HCT116 (cell line): ENCODE measurements at regions not wholly inside any gene's neighbourhood (a gene's known extent, or its start where the extent isn't known, plus 50 kb on each side); places are given as distances from the start of the nearest gene placed in this dataset.

ENCODE experiments used
- ATAC-seq: fragments of 200-7000 bp; cut with Tn5 transposase; 2 replicates; pipeline ENCODE4 v1.9.1; 2020; ENCODE audit warnings: mild to moderate bottlenecking, moderate library complexity
- BruUV-seq: library from RNA; stranded (reverse); fragments of 400-500 nt; replicated peaks from 2 replicates; lab custom pipeline; 2021; lab: Mats Ljungman, UMichigan
- CTCF ChIA-PET: fragments of 300-600 bp; sonication (Branson Sonifier 250); formaldehyde crosslinking; loops from one replicate; lab custom pipeline; 2021; ENCODE audit warnings: antibody characterized with exemption; lab: Charles Lee
- POLR2A ChIA-PET: fragments of 300-600, 350-600 bp; sonication (Branson Sonifier 250); formaldehyde crosslinking; loops from one replicate; lab custom pipeline; 2021; ENCODE audit warnings: antibody characterized with exemption; lab: Charles Lee
- RAD21 ChIA-PET, 2 experiments: fragments of 300-600 bp; sonication (Branson Sonifier 250); formaldehyde crosslinking; loops; one replicate each; lab custom pipeline; 2023; ENCODE audit warnings: low total read pairs in 2 of 2; ENCODE audit not compliant: uncharacterized antibody in 2 of 2, unreplicated experiment in 2 of 2, low non-redundant PET in 1 of 2; lab: Charles Lee
- DNase-seq: peaks from one replicate; pipeline ENCODE4 v3.0.0-alpha.2; 2010; ENCODE audit warnings: low read depth, low spot score
- H2AFZ ChIP-seq: fragments of 200-600 bp; shearing (Covaris generic), sonication (generic); 2 replicates; pipeline ENCODE4 v1.6.1; 2017; ENCODE audit warnings: low read depth, mixed run types, mixed read lengths, antibody characterized with exemption, low read length; ENCODE audit not compliant: poor library complexity, severe bottlenecking
- H3K27ac ChIP-seq: 2 replicates; pipeline ENCODE4 v1.5.1; 2012; ENCODE audit warnings: low read depth, low read length
- H3K27me3 ChIP-seq: fragments of 200-600 bp; sonication (generic); 2 replicates; pipeline ENCODE4 v1.6.1; 2016; ENCODE audit warnings: mixed run types, low read length, mixed read lengths; ENCODE audit not compliant: insufficient read depth
- H3K36me3 ChIP-seq, 2 experiments: fragments of 200-500 bp in 1 of 2; fragments of 200-600 bp in 1 of 2; sonication (Bioruptor generic) in 1 of 2; sonication (generic) in 1 of 2; 2 replicates each; pipeline versions ENCODE4 v1.5.1 to v1.6.1; 2014 to 2016; ENCODE audit warnings: low read length in 2 of 2, inconsistent platforms in 1 of 2, mixed read lengths in 1 of 2, mixed run types in 1 of 2; ENCODE audit not compliant: insufficient read depth in 2 of 2, control insufficient read depth in 1 of 2
- H3K4me1 ChIP-seq, 2 experiments: fragments of 200-600 bp in 1 of 2; sonication (generic) in 1 of 2; 2 replicates each; pipeline versions ENCODE4 v1.5.1 to v1.6.1; 2012 to 2017; ENCODE audit warnings: low read length in 2 of 2, inconsistent platforms in 1 of 2, mild to moderate bottlenecking in 1 of 2, mixed read lengths in 1 of 2, mixed run types in 1 of 2, moderate library complexity in 1 of 2; ENCODE audit not compliant: insufficient read depth in 2 of 2, control insufficient read depth in 1 of 2
- H3K4me2 ChIP-seq: fragments of 200-600 bp; sonication (generic); 2 replicates; pipeline ENCODE4 v1.6.1; 2017; ENCODE audit warnings: mixed run types, low read length, mixed read lengths
- H3K4me3 ChIP-seq, 2 experiments: fragments of 200-600 bp in 1 of 2; sonication (generic) in 1 of 2; replicated peaks in 1 of 2; 2 replicates each; pipeline ENCODE4 v1.5.1; 2011 to 2016; ENCODE audit warnings: low read length in 2 of 2, control low read depth in 1 of 2, low read depth in 1 of 2, mild to moderate bottlenecking in 1 of 2, mixed read lengths in 1 of 2, mixed run types in 1 of 2
- H3K79me2 ChIP-seq: fragments of 200-600 bp; sonication (generic); 2 replicates; pipeline ENCODE4 v1.6.1; 2017; ENCODE audit warnings: mild to moderate bottlenecking, mixed run types, low read length, moderate library complexity, mixed read lengths; ENCODE audit not compliant: insufficient read depth
- H3K9ac ChIP-seq: fragments of 200-600 bp; sonication (generic); 2 replicates; pipeline ENCODE4 v1.6.1; 2016; ENCODE audit warnings: low read length, mixed read lengths
- H3K9me2 ChIP-seq: fragments of 200-600 bp; sonication (generic), shearing (Covaris generic); 2 replicates; pipeline ENCODE4 v1.6.1; 2017; ENCODE audit warnings: mixed run types, mild to moderate bottlenecking, moderate library complexity; ENCODE audit not compliant: insufficient read depth
- H3K9me3 ChIP-seq, 2 experiments: fragments of 200-500 bp in 1 of 2; fragments of 200-600 bp in 1 of 2; sonication (Bioruptor generic) in 1 of 2; sonication (generic) in 1 of 2; 2 replicates each; pipeline ENCODE4 v1.6.1; 2014 to 2017; ENCODE audit warnings: low read length in 2 of 2, mixed read lengths in 2 of 2, inconsistent platforms in 1 of 2, low read depth in 1 of 2, mild to moderate bottlenecking in 1 of 2, mixed run types in 1 of 2, moderate library complexity in 1 of 2; ENCODE audit not compliant: control insufficient read depth in 1 of 2, insufficient read depth in 1 of 2
- H4K20me1 ChIP-seq: fragments of 200-600 bp; sonication (generic), shearing (Covaris generic); 2 replicates; pipeline ENCODE4 v1.6.1; 2017; ENCODE audit warnings: mixed run types, mild to moderate bottlenecking, moderate library complexity; ENCODE audit not compliant: insufficient read depth
- CBX3 ChIP-seq: IDR thresholded peaks from 2 replicates; pipeline ENCODE4 v1.6.1; 2012; ENCODE audit warnings: low read depth
- CEBPB ChIP-seq: IDR thresholded peaks from 2 replicates; pipeline ENCODE4 v1.6.1; 2012; ENCODE audit warnings: low read depth
- EGR1 ChIP-seq: IDR thresholded peaks from 2 replicates; pipeline ENCODE4 v1.6.1; 2012; ENCODE audit warnings: low read depth
- ELF1 ChIP-seq: IDR thresholded peaks from 2 replicates; pipeline ENCODE4 v1.6.1; 2012; ENCODE audit warnings: low read depth, borderline replicate concordance
- JUND ChIP-seq: IDR thresholded peaks from 2 replicates; pipeline ENCODE4 v1.6.1; 2012
- MAX ChIP-seq: IDR thresholded peaks from 2 replicates; pipeline ENCODE4 v1.6.1; 2012
- POLR2A ChIP-seq: IDR thresholded peaks from 2 replicates; pipeline ENCODE4 v1.7.0; 2011; ENCODE audit warnings: borderline replicate concordance; ENCODE audit not compliant: insufficient read depth, insufficient read length; ENCODE audit errors: extremely low read depth
- POLR2AphosphoS5 ChIP-seq: IDR thresholded peaks from 2 replicates; pipeline ENCODE4 v1.6.1; 2011; ENCODE audit warnings: mild to moderate bottlenecking, low read depth, low read length, moderate library complexity
- RAD21 ChIP-seq: IDR thresholded peaks from 2 replicates; pipeline ENCODE4 v1.6.1; 2012; ENCODE audit warnings: low read depth, mild to moderate bottlenecking
- SP1 ChIP-seq: IDR thresholded peaks from 2 replicates; pipeline ENCODE4 v1.6.1; 2012; ENCODE audit warnings: low read depth
- TCF7L2 ChIP-seq: IDR thresholded peaks from 2 replicates; pipeline ENCODE4 v1.7.0; 2011; ENCODE audit warnings: borderline replicate concordance, inconsistent platforms; ENCODE audit not compliant: insufficient read depth, insufficient read length; ENCODE audit errors: extremely low read depth
- YY1 ChIP-seq: IDR thresholded peaks from 2 replicates; pipeline ENCODE4 v1.6.1; 2011; ENCODE audit warnings: low read length, low read depth, moderate library complexity, mild to moderate bottlenecking; ENCODE audit not compliant: insufficient replicate concordance; ENCODE audit errors: extremely low read depth
- ZFX ChIP-seq: fragments of 450-650 bp; IDR thresholded peaks from 2 replicates; pipeline ENCODE4 v1.6.1; 2017
- ZNF274 ChIP-seq: fragments of 200-500 bp; sonication (Bioruptor generic); IDR thresholded peaks from 2 replicates; pipeline ENCODE4 v1.6.1; 2014; ENCODE audit warnings: mild to moderate bottlenecking, low read depth, low read length, inconsistent platforms
- intact Hi-C: fragments of 100-400 bp; cut with micrococcal nuclease; formaldehyde crosslinking; loops from 2 replicates; pipeline ENCODE4 v1.10.0; 2022
- TF ChIP-seq, protein P1 (sequence below): IDR thresholded peaks from 2 replicates; pipeline ENCODE4 v1.6.1; 2011; ENCODE audit warnings: mild to moderate bottlenecking, low read length, moderate library complexity; ENCODE audit not compliant: insufficient replicate concordance; ENCODE audit errors: extremely low read depth

- DNase-seq: no peak
- H3K27me3 ChIP-seq: no peaks in the 10 kb centered on the region
- POLR2A ChIA-PET: no interaction called here
- TF ChIP-seq TCF7L2: no peak
- TF ChIP-seq CBX3: no peak
- no peak for TF ChIP-seq JUND
- TF ChIP-seq, protein P1, sequence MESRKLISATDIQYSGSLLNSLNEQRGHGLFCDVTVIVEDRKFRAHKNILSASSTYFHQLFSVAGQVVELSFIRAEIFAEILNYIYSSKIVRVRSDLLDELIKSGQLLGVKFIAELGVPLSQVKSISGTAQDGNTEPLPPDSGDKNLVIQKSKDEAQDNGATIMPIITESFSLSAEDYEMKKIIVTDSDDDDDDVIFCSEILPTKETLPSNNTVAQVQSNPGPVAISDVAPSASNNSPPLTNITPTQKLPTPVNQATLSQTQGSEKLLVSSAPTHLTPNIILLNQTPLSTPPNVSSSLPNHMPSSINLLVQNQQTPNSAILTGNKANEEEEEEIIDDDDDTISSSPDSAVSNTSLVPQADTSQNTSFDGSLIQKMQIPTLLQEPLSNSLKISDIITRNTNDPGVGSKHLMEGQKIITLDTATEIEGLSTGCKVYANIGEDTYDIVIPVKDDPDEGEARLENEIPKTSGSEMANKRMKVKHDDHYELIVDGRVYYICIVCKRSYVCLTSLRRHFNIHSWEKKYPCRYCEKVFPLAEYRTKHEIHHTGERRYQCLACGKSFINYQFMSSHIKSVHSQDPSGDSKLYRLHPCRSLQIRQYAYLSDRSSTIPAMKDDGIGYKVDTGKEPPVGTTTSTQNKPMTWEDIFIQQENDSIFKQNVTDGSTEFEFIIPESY: no peak
- no peak for TF ChIP-seq ZNF274
- TF ChIP-seq ZFX: no peak
- no peak for TF ChIP-seq EGR1
- H2AFZ ChIP-seq: no peak overlapping the region
- no peaks in the 10 kb centered on the region for H3K9me2 ChIP-seq
- intact Hi-C loops: no loop called here
- BruUV-seq: no TSS peak
- H4K20me1 ChIP-seq: no peaks in the 10 kb centered on the region
- CTCF ChIA-PET: no interaction called here
- RAD21 ChIA-PET: no interaction called here
- no peaks in the 10 kb centered on the region for H3K4me1 ChIP-seq
- H3K36me3 ChIP-seq: no peaks in the 10 kb centered on the region
- no peak overlapping the region for H3K9ac ChIP-seq
- ATAC-seq: no peak
- no peaks in the 10 kb centered on the region; a peak in 1 of 4 replicates for H3K9me3 ChIP-seq
- no peak overlapping the region for H3K27ac ChIP-seq
- no peak overlapping the region for H3K4me2 ChIP-seq
- no peak overlapping the region for H3K4me3 ChIP-seq
- no peaks in the 10 kb centered on the region for H3K79me2 ChIP-seq
Observed at GRCh38 chr3:35224565-35225295, 414.6 kb upstream of the ARPP21 start.

- no peaks in the 10 kb centered on the region; the same call in 1 of the 2 replicates for H4K20me1 ChIP-seq
- H3K79me2 ChIP-seq: no peaks in the 10 kb centered on the region
- DNase-seq (no peak), ATAC-seq (no peak)
- H2AFZ ChIP-seq: no peak overlapping the region
- no peaks in the 10 kb centered on the region for H3K36me3 ChIP-seq
- RAD21 ChIA-PET: no interaction called here
- peaks cover 3 to 8% of the 10 kb centered on the region in 2 experiments; a peak in 2 of 4 replicates for H3K9me3 ChIP-seq
- no peaks in the 10 kb centered on the region for H3K4me1 ChIP-seq
- H3K9me2 ChIP-seq: no peaks in the 10 kb centered on the region
- H3K27me3 ChIP-seq: no peaks in the 10 kb centered on the region
- intact Hi-C loops: no loop called here
- H3K27ac ChIP-seq: no peak overlapping the region
- no TSS peak for BruUV-seq
- no peak overlapping the region for H3K4me3 ChIP-seq
- no peak overlapping the region for H3K9ac ChIP-seq
- POLR2A ChIA-PET: no interaction called here
- CTCF ChIA-PET: no interaction called here
- no peak overlapping the region for H3K4me2 ChIP-seq
- no peak for TF ChIP-seq ELF1
- TF ChIP-seq EGR1: no peak
- TF ChIP-seq ZFX: no peak
- no peak for TF ChIP-seq CEBPB
- no peak for TF ChIP-seq SP1
- TF ChIP-seq RAD21: no peak
- TF ChIP-seq MAX: no peak
- TF ChIP-seq TCF7L2: no peak
- no peak for TF ChIP-seq CBX3
- TF ChIP-seq YY1: no peak
- no peak for TF ChIP-seq POLR2AphosphoS5
- TF ChIP-seq POLR2A: no peak
Observed at GRCh38 chr3:35241236-35241635, 398.1 kb upstream of the ARPP21 start.
